ENCODE measurements at regions not wholly inside any gene's neighbourhood (a gene's known extent, or its start where the extent isn't known, plus 50 kb on each side); places are given as distances from the start of the nearest gene placed in this dataset.
"Not testable (repeated sequence)": the region's sequence is repeated elsewhere in the genome, so short reads cannot be mapped to it uniquely, and the experiment has no call there.

DNA sequence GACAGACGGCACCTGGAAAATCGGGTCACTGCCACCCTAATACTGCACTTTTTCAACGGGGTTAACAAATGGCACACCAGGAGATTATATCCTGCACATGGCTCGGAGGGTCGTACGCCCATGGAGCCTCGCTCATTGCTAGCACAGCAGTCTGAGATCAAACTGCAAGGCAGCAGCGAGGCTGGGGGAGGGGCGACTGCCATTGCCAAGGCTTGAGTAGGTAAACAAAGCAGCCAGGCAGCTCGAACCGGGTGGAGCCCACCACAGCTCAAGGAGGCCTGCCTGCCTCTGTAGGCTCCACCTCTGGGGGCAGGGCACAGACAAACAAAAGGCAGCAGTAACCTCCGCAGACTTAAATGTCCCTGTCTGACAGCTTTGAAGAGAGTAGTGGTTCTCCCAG, 270.7 kb downstream of the XPNPEP1 start:
- TF ChIP-seq, protein P1, sequence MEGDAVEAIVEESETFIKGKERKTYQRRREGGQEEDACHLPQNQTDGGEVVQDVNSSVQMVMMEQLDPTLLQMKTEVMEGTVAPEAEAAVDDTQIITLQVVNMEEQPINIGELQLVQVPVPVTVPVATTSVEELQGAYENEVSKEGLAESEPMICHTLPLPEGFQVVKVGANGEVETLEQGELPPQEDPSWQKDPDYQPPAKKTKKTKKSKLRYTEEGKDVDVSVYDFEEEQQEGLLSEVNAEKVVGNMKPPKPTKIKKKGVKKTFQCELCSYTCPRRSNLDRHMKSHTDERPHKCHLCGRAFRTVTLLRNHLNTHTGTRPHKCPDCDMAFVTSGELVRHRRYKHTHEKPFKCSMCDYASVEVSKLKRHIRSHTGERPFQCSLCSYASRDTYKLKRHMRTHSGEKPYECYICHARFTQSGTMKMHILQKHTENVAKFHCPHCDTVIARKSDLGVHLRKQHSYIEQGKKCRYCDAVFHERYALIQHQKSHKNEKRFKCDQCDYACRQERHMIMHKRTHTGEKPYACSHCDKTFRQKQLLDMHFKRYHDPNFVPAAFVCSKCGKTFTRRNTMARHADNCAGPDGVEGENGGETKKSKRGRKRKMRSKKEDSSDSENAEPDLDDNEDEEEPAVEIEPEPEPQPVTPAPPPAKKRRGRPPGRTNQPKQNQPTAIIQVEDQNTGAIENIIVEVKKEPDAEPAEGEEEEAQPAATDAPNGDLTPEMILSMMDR (conservative IDR thresholded peaks at IDR 0.05 in 1 of 2, IDR thresholded peaks at IDR 0.05 in 1 of 2; ENCODE audit: low read depth in 1 of 2, low read length in 2 of 2) = not testable (repeated sequence)
- TF ChIP-seq EZH2 (IDR thresholded peaks at IDR 0.05; ENCODE audit: low read length, missing control alignments) = not testable (repeated sequence)

Data from fibroblast of lung (primary cell).